Cardiac fibroblast (primary cell): ENCODE measurements at regions not wholly inside any gene's neighbourhood (a gene's known extent, or its start where the extent isn't known, plus 50 kb on each side); places are given as distances from the start of the nearest gene placed in this dataset.

Experiments used
- DNase-seq, 2 donors: peaks; one replicate each; pipeline versions ENCODE4 v3.0.0 to v3.0.0-alpha.2; 2010; ENCODE audit warnings: low read depth in 2 of 2
- H3K4me3 ChIP-seq, 2 donors: replicated peaks in 1 of 2; 1 replicate in 1 of 2; 2 replicates in 1 of 2; pipeline ENCODE4 v1.5.1; 2011; ENCODE audit warnings: low read depth in 2 of 2, low read length in 2 of 2, mild to moderate bottlenecking in 2 of 2, moderate library complexity in 1 of 2
- TF ChIP-seq, protein P1 (sequence below): IDR thresholded peaks from one replicate; pipeline ENCODE4 v1.5.1; 2011; ENCODE audit warnings: low read depth, mild to moderate bottlenecking, low read length, inconsistent platforms

DNA sequence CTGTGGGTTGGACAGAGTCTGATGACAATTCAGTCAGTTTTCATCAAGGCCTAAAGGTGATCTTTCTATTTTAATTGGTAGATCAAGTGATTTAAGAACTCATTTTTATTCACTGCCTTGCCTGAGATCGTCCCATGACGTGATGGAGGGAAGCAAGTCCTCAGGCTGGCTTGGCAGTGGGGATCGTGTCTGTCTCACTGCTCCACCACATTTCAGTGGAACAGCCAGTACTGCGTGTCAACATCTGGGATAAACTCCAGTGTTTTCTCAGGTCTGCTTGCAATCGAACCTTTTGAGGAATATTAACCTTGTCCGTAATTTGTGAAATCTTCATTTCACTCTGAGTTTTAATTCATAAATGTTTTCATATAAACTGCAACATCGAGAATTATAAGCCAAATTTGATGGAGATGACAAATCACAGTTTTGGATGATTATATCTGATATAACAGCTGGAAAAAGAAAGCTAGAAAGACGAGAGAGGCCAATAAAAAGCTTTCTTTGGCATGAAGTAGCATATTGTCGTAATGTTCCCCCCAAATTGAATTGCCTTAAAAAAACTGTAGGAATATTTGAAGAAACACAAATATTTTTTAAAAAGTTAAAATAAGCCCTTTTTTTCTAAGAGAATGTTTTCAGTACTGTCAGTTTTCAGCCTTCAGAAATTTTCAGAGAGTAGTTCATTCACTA, 414.7 kb upstream of the SPRED2 start:
- H3K4me3 ChIP-seq: no peak overlapping the region
- TF ChIP-seq, protein P1, sequence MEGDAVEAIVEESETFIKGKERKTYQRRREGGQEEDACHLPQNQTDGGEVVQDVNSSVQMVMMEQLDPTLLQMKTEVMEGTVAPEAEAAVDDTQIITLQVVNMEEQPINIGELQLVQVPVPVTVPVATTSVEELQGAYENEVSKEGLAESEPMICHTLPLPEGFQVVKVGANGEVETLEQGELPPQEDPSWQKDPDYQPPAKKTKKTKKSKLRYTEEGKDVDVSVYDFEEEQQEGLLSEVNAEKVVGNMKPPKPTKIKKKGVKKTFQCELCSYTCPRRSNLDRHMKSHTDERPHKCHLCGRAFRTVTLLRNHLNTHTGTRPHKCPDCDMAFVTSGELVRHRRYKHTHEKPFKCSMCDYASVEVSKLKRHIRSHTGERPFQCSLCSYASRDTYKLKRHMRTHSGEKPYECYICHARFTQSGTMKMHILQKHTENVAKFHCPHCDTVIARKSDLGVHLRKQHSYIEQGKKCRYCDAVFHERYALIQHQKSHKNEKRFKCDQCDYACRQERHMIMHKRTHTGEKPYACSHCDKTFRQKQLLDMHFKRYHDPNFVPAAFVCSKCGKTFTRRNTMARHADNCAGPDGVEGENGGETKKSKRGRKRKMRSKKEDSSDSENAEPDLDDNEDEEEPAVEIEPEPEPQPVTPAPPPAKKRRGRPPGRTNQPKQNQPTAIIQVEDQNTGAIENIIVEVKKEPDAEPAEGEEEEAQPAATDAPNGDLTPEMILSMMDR: no peak
- DNase-seq: no peak

DNA sequence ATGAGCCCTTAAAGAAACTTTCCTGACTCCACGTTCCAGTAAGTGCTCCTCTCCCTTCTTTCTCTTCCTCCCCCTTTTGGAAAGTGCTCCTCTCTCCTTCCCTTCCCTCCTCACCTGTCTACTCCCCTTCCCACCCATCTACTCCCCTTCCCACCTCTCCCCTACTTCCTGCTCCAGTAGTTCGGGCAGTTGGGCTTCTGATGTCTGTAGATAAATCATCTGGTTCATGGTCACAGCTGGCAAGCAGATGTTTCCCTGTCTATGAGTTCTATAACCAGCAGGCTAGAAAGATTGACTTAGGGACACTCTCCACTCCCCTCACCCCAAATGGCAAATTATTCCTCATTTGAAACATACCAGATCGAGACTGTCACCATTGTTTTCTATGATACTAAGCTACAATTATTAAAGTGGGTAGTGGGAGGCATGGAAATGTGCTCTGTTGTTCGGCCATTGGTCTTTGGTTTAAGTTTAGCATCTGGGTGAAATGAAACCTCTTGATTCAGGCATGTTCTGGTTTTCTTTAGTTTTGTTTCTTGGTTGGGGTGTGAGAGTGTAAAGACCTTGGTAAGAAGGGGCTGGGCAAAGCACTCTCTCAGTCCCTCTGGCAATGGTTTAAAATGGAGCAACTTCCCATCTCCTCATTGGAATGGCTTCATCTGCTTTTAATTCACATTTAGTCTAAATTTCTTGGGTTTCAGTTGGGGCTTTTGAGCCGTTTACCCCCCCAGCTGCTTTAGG, 413.2 kb upstream of the SPRED2 start:
- no peak overlapping the region for H3K4me3 ChIP-seq
- TF ChIP-seq, protein P1: no peak
- DNase-seq: no peak

DNA sequence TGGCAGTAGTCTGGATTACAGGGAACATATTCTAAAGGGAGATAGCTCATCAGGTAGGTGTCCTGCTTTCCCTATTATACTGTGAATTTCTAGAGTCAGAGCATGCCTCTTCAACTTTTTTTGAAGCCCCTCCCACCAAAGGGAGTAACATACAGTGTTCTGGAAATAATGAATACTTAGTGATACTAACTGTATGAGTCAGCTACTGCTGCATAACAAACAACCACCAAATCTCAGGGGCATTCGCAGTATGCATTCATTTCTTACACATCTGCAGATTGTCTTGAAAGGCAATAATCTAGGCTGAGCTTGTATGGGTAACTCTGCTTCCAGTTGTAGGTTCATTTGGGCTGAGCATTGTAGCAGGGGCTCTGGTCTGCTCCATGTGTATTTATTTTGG, 409.7 kb upstream of the SPRED2 start:
- TF ChIP-seq, protein P1: no peak
- H3K4me3 ChIP-seq: no peak overlapping the region
- DNase-seq: no peak

DNA sequence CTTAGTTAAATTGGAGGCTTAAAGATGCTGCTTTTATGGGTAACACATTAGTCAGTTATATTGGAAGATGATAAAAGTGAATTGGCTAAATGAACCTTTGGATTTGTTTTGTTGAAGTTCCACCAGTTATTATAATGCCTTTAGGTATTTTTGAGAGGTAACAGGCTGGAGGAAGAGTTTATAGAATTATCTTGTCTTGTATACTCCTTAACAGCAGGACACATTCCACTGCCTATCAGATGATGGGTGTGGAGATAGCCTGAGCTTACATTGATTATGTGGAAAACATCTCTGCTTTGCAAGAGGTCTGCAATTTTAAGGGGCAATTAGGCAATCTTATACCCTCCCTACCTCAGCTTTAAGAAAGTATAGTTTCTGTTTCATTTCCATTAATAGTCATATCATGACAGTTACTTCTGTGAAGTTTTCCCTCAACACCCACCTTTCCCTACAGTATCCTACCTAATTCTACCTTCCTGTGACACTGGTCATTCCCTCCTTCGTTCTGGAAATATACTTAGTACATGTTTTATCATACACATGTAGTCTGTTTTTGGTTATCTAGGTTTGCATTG, 403.7 kb upstream of the SPRED2 start:
- no peak for DNase-seq

DNA sequence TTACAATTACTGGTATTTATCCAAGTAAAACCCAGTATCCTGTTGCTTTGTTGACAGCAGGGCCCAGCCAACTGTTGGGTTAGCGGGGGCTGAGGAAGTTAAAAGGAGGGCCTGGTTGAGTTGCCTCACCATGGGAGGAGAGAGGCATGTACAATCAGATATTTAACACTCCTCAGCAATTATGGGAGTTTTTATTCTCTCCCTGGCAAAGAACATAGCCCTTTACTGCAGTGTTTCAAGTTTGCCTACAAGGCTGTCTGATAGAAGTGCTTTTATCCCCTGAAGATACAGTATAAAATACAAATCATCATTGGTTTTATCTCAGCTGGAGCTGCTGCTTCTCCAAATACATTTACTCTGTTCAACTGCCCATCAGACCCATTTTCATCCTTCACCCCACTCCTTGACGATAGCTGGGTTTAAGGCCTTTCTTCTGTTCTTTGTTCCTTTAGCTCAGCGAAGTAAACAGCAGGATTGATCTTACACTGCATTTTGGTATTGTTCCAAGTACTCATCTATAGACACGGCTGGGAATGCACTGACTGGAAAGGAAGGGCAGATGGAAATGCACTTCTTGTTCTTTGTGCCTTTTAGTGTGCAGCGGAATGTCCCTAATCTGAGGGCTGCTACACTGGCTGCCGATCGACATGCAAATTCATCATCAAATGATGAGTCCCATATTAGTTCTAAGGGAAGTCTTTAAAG, 402.5 kb upstream of the SPRED2 start:
- DNase-seq: no peak
- no peak overlapping the region for H3K4me3 ChIP-seq
- TF ChIP-seq, protein P1: no peak

More for the DNA sequence above, 403.7 kb upstream of the SPRED2 start:
- H3K4me3 ChIP-seq: no peak overlapping the region
- TF ChIP-seq, protein P1: no peak

DNA sequence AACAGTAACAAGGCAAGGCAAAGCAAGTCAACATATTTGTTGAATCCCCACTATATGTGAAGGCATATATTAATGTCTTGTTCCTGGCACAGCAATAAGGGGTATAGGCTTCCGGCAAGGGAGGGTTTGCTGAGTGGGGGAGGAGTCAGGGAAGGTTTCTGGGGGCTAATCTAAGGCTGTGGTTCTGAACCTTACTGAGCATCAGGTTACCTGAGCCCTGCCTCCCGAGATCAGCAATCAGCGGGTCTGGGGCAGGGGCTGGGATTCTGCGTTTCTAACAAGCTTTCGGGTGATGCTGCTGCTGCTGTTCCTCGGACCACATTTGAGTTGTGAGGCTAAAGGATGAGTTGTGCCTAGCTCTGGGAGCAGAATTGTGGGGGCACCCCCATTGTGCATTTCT, 401.7 kb upstream of the SPRED2 start:
- DNase-seq: no peak
- no peak overlapping the region for H3K4me3 ChIP-seq
- TF ChIP-seq, protein P1: no peak
